HK-2 (cell line): ENCODE measurements at regions not wholly inside any gene's neighbourhood (a gene's known extent, or its start where the extent isn't known, plus 50 kb on each side); places are given as distances from the start of the nearest gene placed in this dataset.

Source experiments
- DNase-seq: peaks from one replicate; pipeline ENCODE4 v3.0.0-alpha.2; 2018; ENCODE audit not compliant: unreplicated experiment

- DNase-seq = no peak
Measured at GRCh38 chr6:23419046-23419445, 707.0 kb upstream of the NRSN1 start.

GRCh38 chr6:23420659-23421350 is 705.2 kb upstream of the NRSN1 start:
- DNase-seq = no peak

- no peak for DNase-seq
Measured at GRCh38 chr6:23424584-23424983, 701.4 kb upstream of the NRSN1 start.

DNA sequence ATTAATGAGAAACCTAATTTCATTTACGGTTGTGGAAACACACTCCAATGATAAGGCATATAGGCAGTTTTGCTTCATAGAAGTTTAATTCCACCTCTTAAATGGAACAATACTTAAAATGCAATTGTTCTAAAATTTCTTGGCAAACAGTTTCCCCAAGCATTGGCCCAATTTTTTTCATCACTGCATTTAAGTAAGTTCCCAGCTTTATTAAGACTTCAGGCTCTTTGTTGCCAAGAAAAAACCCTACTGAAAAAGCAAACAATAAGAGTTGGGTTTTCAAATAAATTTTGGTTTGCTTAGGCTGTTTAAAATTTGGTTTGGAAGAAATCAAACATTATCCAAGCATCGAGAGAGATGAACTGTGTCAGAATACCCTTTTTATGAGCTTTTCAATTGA is 690.9 kb upstream of the NRSN1 start:
- no peak for DNase-seq

DNA sequence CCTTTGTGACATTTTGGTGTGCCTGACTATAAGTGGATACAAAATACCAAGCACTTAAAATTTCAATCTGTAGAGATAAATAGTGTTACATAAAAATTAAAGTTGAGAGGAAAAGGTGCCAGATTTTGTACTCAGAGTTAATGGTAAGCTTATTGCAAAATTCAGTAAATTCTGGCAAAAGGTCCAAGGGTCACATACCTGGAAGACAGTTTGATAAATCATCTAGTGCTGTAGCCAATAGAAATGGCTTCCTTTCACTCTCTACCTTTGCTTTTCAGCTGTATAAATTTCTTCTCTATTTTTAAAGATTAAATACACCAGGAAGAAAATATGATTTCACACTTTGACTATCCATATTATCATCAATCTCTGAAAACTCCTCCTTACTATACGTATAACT is 690.2 kb upstream of the NRSN1 start:
- DNase-seq = no peak

- no peak for DNase-seq
Measured at GRCh38 chr6:23441808-23442461, 684.1 kb upstream of the NRSN1 start.

- DNase-seq = no peak
Measured at GRCh38 chr6:23445157-23445710, 680.8 kb upstream of the NRSN1 start.

GRCh38 chr6:23446469-23446967 is 679.5 kb upstream of the NRSN1 start:
- DNase-seq = no peak

DNA sequence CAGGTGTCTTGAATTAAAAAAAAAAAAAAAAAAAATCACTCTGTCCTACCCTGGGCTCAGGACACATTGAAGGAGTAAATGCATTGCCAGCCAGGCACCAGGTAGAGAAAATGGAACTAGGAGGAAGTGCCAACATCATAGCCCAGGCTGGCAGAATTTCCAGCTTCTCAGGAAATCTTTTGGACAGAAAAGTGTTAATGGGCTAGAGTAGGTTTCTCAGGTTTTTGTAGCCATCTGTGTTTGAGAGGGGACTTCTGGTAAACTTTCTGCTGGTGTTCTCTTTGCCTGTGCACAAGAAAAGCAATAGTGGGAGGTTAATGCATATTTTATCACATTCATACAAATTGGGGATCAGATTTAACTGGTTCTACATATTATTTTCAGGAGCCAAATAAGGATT is 678.3 kb upstream of the NRSN1 start:
- no peak for DNase-seq

GRCh38 chr6:23448281-23448680 is 677.7 kb upstream of the NRSN1 start:
- DNase-seq = no peak

DNA sequence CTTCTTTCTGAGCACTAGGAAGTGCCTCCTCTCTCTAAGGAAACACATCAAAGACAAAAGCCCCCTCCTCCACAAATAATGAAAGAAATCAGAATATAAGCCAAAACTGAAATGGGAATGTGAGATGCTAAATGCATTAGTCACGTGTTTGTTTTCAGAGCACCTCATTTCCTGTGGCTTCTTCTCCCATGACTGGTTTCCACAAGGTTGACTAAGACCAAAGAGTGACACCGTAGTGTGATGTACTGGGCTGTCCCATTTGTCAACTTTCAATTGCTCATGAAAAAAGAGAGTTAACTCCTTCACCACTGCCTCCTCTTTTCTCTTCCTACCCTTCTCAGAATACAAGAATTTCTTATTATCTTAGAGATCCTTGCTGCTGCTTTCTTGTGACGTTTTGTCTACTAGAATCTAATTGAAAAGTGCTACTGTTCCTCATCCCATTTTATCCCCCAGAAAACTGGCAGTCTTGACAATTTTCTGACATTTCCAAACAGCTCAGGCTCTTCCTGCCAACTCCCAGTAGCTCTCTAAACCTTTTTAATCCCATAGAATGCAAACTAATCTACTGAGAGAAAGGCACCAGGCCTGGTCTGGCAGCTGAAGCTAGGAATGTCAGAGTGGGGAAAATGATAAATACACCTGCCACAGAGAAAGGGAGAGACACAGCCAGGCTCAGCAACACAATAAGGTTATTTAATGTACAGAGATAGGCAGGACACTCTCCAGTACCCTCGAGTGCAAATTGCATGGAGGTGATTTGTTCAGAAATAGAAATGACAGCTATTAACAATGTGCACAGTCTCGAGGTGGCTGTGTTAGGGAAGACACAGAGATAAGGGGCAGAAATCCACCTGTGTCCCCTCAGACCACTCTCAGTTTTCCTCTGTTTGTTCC is 671.7 kb upstream of the NRSN1 start:
- no peak for DNase-seq

- DNase-seq = no peak
Measured at GRCh38 chr6:23455754-23456153, 670.3 kb upstream of the NRSN1 start.

- DNase-seq = no peak
Measured at GRCh38 chr6:23456396-23456795, 669.6 kb upstream of the NRSN1 start.

DNA sequence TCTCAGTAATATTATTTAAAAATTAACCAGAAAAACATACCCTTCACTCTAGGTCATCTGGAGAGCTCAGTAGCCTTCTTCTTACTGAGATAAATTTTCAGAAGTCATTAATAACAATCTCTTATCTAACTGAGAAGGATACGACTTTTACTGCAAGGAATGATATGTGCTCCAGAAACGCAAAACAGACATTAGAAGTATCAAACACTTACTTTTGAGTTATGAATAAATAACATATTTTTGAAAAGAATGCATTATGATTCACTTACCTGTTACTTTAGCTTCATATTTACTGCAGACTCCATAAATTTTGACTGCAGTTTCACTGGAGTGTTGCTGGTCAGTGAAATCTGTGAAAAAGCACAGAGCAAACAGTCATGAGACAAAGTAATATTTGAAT is 668.7 kb upstream of the NRSN1 start:
- no peak for DNase-seq

DNA sequence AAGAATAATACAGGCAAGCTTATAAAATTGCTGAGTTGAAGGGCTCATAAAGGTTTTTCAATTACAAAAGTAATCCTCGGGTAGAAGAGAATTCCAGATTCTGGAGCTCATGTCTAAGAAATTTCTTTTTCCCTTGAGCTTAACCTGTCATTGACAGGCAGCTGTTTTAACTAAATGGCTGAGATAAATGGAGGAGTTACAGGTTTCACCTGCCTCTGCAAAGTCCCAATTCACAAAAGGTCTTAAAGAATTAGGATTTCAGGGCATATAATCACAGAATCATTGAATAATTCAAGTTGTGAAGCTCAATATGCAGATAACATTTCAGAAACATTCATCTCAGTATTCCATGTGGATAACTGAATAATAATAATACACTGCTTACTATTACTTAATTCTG is 660.1 kb upstream of the NRSN1 start:
- no peak for DNase-seq

- no peak for DNase-seq
Measured at GRCh38 chr6:23477586-23477985, 648.4 kb upstream of the NRSN1 start.

DNA sequence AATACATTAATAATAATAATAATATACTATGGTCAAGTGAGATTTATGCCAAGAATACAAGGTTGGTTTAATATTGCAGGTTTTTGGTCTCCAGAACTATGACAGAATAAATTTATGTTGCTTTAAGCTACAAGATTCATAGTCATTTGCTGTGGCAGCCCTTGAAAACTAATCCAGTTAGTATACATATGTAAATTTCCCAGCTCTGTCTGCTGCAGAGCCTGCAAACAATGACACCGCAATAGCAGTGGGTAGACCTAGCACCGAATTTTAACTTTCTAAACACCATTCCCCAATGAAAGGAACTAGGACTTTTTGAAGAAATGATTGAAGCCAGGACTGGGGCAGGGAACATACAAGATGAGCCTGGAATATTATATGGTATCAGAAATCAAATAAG is 647.7 kb upstream of the NRSN1 start:
- no peak for DNase-seq

DNA sequence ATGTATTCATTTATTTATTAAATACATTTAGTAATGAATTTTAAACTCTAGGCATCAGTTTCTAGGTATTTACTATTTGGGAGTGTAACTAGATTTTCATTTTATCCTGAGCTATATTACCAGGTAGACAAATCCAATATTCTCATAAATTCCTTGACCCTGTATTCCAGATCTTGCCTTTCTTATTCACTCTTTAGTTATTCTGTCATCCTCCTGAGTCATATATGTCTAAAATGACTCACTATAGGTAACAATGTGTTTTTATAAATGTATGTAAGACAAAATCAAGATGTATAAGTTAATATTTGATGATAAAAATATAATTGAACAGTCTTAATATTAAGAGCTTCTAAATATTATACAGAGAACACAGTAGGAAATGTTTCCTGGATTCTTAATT is 642.1 kb upstream of the NRSN1 start:
- DNase-seq = no peak

- DNase-seq = no peak
Measured at GRCh38 chr6:23494367-23494766, 631.6 kb upstream of the NRSN1 start.

GRCh38 chr6:23498013-23498412 is 628.0 kb upstream of the NRSN1 start:
- no peak for DNase-seq

DNA sequence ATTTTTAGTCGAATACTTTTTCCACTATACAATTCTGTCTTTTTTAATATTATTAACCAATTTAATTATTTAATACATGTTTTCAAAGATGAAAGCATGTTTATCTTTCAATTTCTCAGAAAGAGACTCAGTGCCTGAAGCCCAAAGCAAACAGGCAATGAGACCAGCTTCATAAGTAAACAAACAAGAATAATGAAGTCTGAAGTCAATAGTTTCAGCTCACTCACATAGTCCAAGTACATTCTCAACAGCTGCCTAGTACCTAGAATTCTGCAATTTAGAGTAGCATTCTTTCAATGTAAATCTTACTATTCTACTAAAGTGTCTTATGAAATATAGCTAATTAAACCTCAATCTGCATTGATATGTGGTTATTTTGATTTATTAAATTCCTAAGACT is 626.5 kb upstream of the NRSN1 start:
- no peak for DNase-seq

GRCh38 chr6:23503173-23503572 is 622.8 kb upstream of the NRSN1 start:
- no peak for DNase-seq
